WTC11 (cell line): ENCODE measurements at regions not wholly inside any gene's neighbourhood (a gene's known extent, or its start where the extent isn't known, plus 50 kb on each side); places are given as distances from the start of the nearest gene placed in this dataset.

Experiments used
- ATAC-seq: fragments of 200-7000 bp; cut with Tn5 transposase; 2 replicates; pipeline ENCODE4 v1.10.0; 2021; ENCODE audit warnings: mild to moderate bottlenecking, moderate library complexity
- CTCF ChIA-PET: fragments of 300-600 bp; sonication (Branson Sonifier 250); formaldehyde crosslinking; loops from one replicate; lab custom pipeline; 2021; ENCODE audit warnings: antibody characterized with exemption; lab: Charles Lee
- POLR2A ChIA-PET: fragments of 350-600 bp; sonication (Branson Sonifier 250); formaldehyde crosslinking; loops from one replicate; lab custom pipeline; 2021; ENCODE audit warnings: antibody characterized with exemption; lab: Charles Lee
- DNase-seq: peaks from one replicate; pipeline ENCODE4 v3.0.0; 2021; ENCODE audit warnings: low spot score
- H3K27ac Mint-ChIP-seq: 2 replicates; pipeline ENCODE4 v1.8.0; 2021; ENCODE audit warnings: mixed read lengths
- H3K27me3 Mint-ChIP-seq: 2 replicates; pipeline ENCODE4 v1.8.0; 2021; ENCODE audit warnings: low read depth, mild to moderate bottlenecking, moderate library complexity, mixed read lengths
- H3K36me3 Mint-ChIP-seq: 2 replicates; pipeline ENCODE4 v1.8.0; 2021; ENCODE audit warnings: mixed read lengths
- H3K4me1 Mint-ChIP-seq: 2 replicates; pipeline ENCODE4 v1.8.0; 2022; ENCODE audit warnings: mixed read lengths
- H3K4me3 Mint-ChIP-seq: 2 replicates; pipeline ENCODE4 v1.8.0; 2021; ENCODE audit warnings: mild to moderate bottlenecking, moderate library complexity, mixed read lengths
- H3K9me3 Mint-ChIP-seq: 2 replicates; pipeline ENCODE4 v1.8.0; 2021; ENCODE audit warnings: mixed read lengths
- ATF2 ChIP-seq: sonication (generic); formaldehyde crosslinking; IDR thresholded peaks from 2 replicates; pipeline ENCODE4 v1.8.1; 2022; ENCODE audit warnings: low read depth, missing genetic modification reagents, borderline replicate concordance
- CREM ChIP-seq: sonication (generic); formaldehyde crosslinking; IDR thresholded peaks from 2 replicates; pipeline ENCODE4 v1.8.1; 2022; ENCODE audit warnings: mild to moderate bottlenecking, missing genetic modification reagents, moderate library complexity
- E2F5 ChIP-seq: sonication (generic); formaldehyde crosslinking; IDR thresholded peaks from 2 replicates; pipeline ENCODE4 v1.8.1; 2022; ENCODE audit warnings: mild to moderate bottlenecking, moderate library complexity, missing genetic modification reagents
- ELF4 ChIP-seq: sonication (generic); formaldehyde crosslinking; IDR thresholded peaks from 2 replicates; pipeline ENCODE4 v1.8.1; 2022; ENCODE audit warnings: low read depth, mild to moderate bottlenecking, moderate library complexity, missing genetic modification reagents
- FOXP4 ChIP-seq: sonication (generic); formaldehyde crosslinking; IDR thresholded peaks from 2 replicates; pipeline ENCODE4 v1.8.0; 2022; ENCODE audit warnings: mild to moderate bottlenecking, missing genetic modification reagents
- HMGXB4 ChIP-seq: sonication (generic); formaldehyde crosslinking; IDR thresholded peaks from 2 replicates; pipeline ENCODE4 v1.8.1; 2023; ENCODE audit warnings: mild to moderate bottlenecking, moderate library complexity, missing genetic modification reagents
- MAX ChIP-seq: sonication (generic); formaldehyde crosslinking; IDR thresholded peaks from 2 replicates; pipeline ENCODE4 v1.8.0; 2022; ENCODE audit warnings: mild to moderate bottlenecking, missing genetic modification reagents
- NFATC4 ChIP-seq: fragments of 250-450 bp; sonication (Bioruptor Pico); IDR thresholded peaks from 2 replicates; pipeline ENCODE4 v1.9.0; 2021; ENCODE audit warnings: mild to moderate bottlenecking
- NR2C2 ChIP-seq: sonication (generic); formaldehyde crosslinking; IDR thresholded peaks from 2 replicates; pipeline ENCODE4 v1.8.0; 2022; ENCODE audit warnings: mild to moderate bottlenecking, missing genetic modification reagents
- PRDM15 ChIP-seq: sonication (generic); formaldehyde crosslinking; IDR thresholded peaks from 2 replicates; pipeline ENCODE4 v1.8.0; 2022; ENCODE audit warnings: missing genetic modification reagents
- RORB ChIP-seq: fragments of 250-450 bp; sonication (Bioruptor Pico); IDR thresholded peaks from 2 replicates; pipeline ENCODE4 v1.9.0; 2021; ENCODE audit warnings: mild to moderate bottlenecking
- STAT6 ChIP-seq: sonication (generic); formaldehyde crosslinking; conservative IDR thresholded peaks from 2 replicates; pipeline ENCODE4 v1.8.1; 2023; ENCODE audit warnings: mild to moderate bottlenecking, low read depth, missing genetic modification reagents, moderate library complexity
- TCF7 ChIP-seq: sonication (generic); formaldehyde crosslinking; IDR thresholded peaks from 2 replicates; pipeline ENCODE4 v1.8.0; 2022; ENCODE audit warnings: mild to moderate bottlenecking, low read depth, missing genetic modification reagents, moderate library complexity
- ZNF396 ChIP-seq: fragments of 250-450 bp; sonication (Bioruptor Pico); IDR thresholded peaks from 2 replicates; pipeline ENCODE4 v1.8.0; 2021; ENCODE audit warnings: mild to moderate bottlenecking, moderate library complexity, borderline replicate concordance
- ZNF671 ChIP-seq: fragments of 250-450 bp; sonication (Bioruptor Pico); IDR thresholded peaks from 2 replicates; pipeline ENCODE4 v1.8.0; 2021; ENCODE audit warnings: mild to moderate bottlenecking

- DNase-seq (no peak), ATAC-seq (no peak)
- peaks cover 29% of the 10 kb centered on the region for H3K4me1 Mint-ChIP-seq
- no peak overlapping the region for H3K27ac Mint-ChIP-seq
- no peak overlapping the region for H3K4me3 Mint-ChIP-seq
- no peak for TF ChIP-seq FOXP4 (CRISPR knock-in tag)
- TF ChIP-seq TCF7 (CRISPR knock-in tag) = no peak
- TF ChIP-seq MAX (CRISPR knock-in tag) = no peak
- no peak for TF ChIP-seq ZNF396 (CRISPR knock-in tag)
- TF ChIP-seq ATF2 (CRISPR knock-in tag) = no peak
- TF ChIP-seq RORB (CRISPR knock-in tag) = no peak
- TF ChIP-seq PRDM15 (CRISPR knock-in tag) = no peak
- TF ChIP-seq STAT6 (CRISPR knock-in tag) = no peak
- no peak for TF ChIP-seq ELF4 (CRISPR knock-in tag)
- no peak for TF ChIP-seq ZNF671 (CRISPR knock-in tag)
- TF ChIP-seq NFATC4 = no peak
- no peak for TF ChIP-seq CREM
- TF ChIP-seq NR2C2 (CRISPR knock-in tag) = no peak
- no peak for TF ChIP-seq E2F5 (CRISPR knock-in tag)
- TF ChIP-seq HMGXB4 (CRISPR knock-in tag) = no peak
- H3K9me3 Mint-ChIP-seq = no peaks in the 10 kb centered on the region
- H3K36me3 Mint-ChIP-seq = no peaks in the 10 kb centered on the region
- ChIA-PET POLR2A (no interaction called here), CTCF (interaction anchor here (0.6 to 2.2 kb wide), 2 partner anchors 26 to 47 kb away, joined by 3 to 5 read pairs; no protein-coding TSS in a partner anchor)
- no peaks in the 10 kb centered on the region; the same call in 1 of the 2 replicates for H3K27me3 Mint-ChIP-seq
Measured at GRCh38 chr11:15602785-15603567, 488.3 kb downstream of the INSC start.
